ENCODE measurements at regions not wholly inside any gene's neighbourhood (a gene's known extent, or its start where the extent isn't known, plus 50 kb on each side); places are given as distances from the start of the nearest gene placed in this dataset.

DNA sequence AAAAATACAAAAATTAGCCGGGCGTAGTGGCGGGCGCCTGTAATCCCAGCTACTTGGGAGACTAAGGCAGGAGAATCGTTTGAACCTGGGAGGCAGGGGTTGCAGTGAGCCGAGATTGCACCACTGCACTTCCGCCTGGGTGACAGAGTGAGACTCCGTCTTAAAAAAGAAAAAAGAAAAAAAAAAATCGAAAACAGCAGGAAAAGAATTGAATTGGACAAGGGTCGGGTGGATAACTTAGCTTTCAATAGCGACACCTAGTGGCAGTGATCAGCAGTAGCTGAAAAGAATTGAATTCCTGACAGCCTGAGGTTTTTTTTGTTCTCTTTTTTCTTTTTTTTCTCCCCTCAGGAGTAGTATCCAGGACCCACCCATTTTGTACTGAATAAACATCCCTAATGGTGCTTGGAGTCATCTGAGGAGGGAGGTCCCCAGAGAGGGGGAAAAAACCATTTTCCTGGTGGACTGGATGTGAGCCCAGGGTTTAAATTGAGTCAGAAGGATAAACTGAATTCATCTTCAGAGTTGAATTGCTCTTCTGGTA lies 55.1 kb downstream of the CYCS start:
- ChIA-PET POLR2A (interaction anchor here (0.6 to 1.0 kb wide), 6 partner anchors 14 to 243 kb away, joined by 3 to 4 read pairs (median 4); partner anchors contain the start of gene OSBPL3), CTCF (interaction anchor here (0.6 to 1.4 kb wide), 12 partner anchors 23 to 401 kb away, joined by 3 to 34 read pairs (median 4); no protein-coding TSS in a partner anchor)
- DNase-seq: peak; percentile 73 to 76
- H3K4me1 ChIP-seq: peaks cover 4% of the 10 kb centered on the region; the same call in 1 of the 2 replicates
- peak; percentile 82 to 90 for TF ChIP-seq CTCF (IDR thresholded peaks at IDR 0.05; ENCODE audit: insufficient read depth in 1 of 2, low read depth in 1 of 2, low read length in 1 of 2, severe bottlenecking in 1 of 2, unreplicated experiment in 1 of 2)
- no peaks in the 10 kb centered on the region for H3K9me3 ChIP-seq
- no peaks in the 10 kb centered on the region for H3K27me3 Mint-ChIP-seq (ENCODE audit: insufficient read depth, unreplicated experiment)
- no peaks in the 10 kb centered on the region for H3K36me3 Mint-ChIP-seq (ENCODE audit: insufficient read depth, unreplicated experiment)
- peaks cover 10% of the 10 kb centered on the region for H3K4me1 Mint-ChIP-seq (ENCODE audit: low read depth, unreplicated experiment)
- intact Hi-C loops (cut with micrococcal nuclease; ENCODE audit: unreplicated experiment): loop anchor here (1.0 kb wide), 5 partner anchors 45 to 258 kb away; partner anchors contain the start of gene OSBPL3
- peak overlapping the region; percentile 62 for H3K4me3 Mint-ChIP-seq (ENCODE audit: unreplicated experiment)
- BruUV-seq (replicated peaks): no TSS peak
- H3K27me3 ChIP-seq (replicated peaks; ENCODE audit: control insufficient read depth, insufficient read depth, low read length): no peaks in the 10 kb centered on the region
- no peaks in the 10 kb centered on the region for H3K36me3 ChIP-seq (ENCODE audit: control insufficient read depth, insufficient read depth, low read length)
- H3K4me3 ChIP-seq (ENCODE audit: low read depth, low read length): peak overlapping the region; percentile 20
- H3K27ac Mint-ChIP-seq (ENCODE audit: unreplicated experiment): no peak overlapping the region
- no peaks in the 10 kb centered on the region for H3K9me3 Mint-ChIP-seq (ENCODE audit: unreplicated experiment)

DNA sequence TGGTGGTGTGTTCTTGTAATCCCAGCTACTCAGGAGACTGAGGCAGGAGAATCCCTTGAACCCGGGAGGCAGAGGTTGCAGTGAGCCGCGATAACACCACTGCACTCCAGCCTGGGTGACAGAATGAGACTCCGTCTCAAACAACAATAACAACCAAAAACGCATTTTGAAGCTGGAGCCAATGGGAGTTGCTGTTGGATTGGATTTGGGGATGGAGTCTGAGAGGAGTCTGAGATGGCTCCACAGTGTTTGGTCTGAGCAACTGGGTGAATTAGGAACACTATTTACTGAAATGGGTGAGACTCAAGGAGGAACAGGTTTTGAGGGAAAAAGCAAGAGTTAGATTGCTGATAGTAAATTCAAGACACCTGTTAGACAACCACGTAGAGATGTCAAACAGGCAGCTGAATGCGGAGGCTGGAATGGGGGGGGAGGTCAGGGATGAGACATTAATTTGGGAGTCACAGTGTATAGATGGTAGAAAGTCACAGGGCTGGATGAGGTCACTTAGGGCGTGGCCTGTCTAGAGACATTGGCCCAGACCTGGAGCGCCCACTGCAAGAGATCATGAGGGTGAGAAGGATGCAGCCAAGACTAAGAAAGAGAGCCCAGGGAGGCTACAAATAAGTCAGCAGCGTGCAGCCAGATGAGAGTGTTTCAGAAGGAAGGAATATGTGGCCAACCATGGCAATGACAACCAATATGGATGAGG lies 56.4 kb downstream of the CYCS start:
- no peaks in the 10 kb centered on the region for H3K27me3 Mint-ChIP-seq (ENCODE audit: insufficient read depth, unreplicated experiment)
- H3K4me1 Mint-ChIP-seq (ENCODE audit: low read depth, unreplicated experiment): peaks cover 10% of the 10 kb centered on the region
- no peaks in the 10 kb centered on the region for H3K36me3 ChIP-seq (ENCODE audit: control insufficient read depth, insufficient read depth, low read length)
- H3K4me1 ChIP-seq: peaks cover 4% of the 10 kb centered on the region; the same call in 1 of the 2 replicates
- no peak for DNase-seq
- CTCF ChIA-PET: interaction anchor here (0.6 kb wide), 1 partner anchor 236 kb away, joined by 3 read pairs; no protein-coding TSS in a partner anchor
- no peaks in the 10 kb centered on the region for H3K9me3 ChIP-seq
- POLR2A ChIA-PET: no interaction called here
- no peak overlapping the region for H3K4me3 ChIP-seq (ENCODE audit: low read depth, low read length)
- H3K27me3 ChIP-seq (replicated peaks; ENCODE audit: control insufficient read depth, insufficient read depth, low read length): no peaks in the 10 kb centered on the region
- no peak for TF ChIP-seq CTCF (IDR thresholded peaks at IDR 0.05; ENCODE audit: insufficient read depth in 1 of 2, low read depth in 1 of 2, low read length in 1 of 2, severe bottlenecking in 1 of 2, unreplicated experiment in 1 of 2)
- intact Hi-C loops (cut with micrococcal nuclease; ENCODE audit: unreplicated experiment): no loop called here
- H3K9me3 Mint-ChIP-seq (ENCODE audit: unreplicated experiment): no peaks in the 10 kb centered on the region
- peak overlapping the region; percentile 17 for H3K4me3 Mint-ChIP-seq (ENCODE audit: unreplicated experiment)
- H3K27ac Mint-ChIP-seq (ENCODE audit: unreplicated experiment): peak overlapping the region; percentile 12
- no peaks in the 10 kb centered on the region for H3K36me3 Mint-ChIP-seq (ENCODE audit: insufficient read depth, unreplicated experiment)
- no TSS peak for BruUV-seq (replicated peaks)

DNA sequence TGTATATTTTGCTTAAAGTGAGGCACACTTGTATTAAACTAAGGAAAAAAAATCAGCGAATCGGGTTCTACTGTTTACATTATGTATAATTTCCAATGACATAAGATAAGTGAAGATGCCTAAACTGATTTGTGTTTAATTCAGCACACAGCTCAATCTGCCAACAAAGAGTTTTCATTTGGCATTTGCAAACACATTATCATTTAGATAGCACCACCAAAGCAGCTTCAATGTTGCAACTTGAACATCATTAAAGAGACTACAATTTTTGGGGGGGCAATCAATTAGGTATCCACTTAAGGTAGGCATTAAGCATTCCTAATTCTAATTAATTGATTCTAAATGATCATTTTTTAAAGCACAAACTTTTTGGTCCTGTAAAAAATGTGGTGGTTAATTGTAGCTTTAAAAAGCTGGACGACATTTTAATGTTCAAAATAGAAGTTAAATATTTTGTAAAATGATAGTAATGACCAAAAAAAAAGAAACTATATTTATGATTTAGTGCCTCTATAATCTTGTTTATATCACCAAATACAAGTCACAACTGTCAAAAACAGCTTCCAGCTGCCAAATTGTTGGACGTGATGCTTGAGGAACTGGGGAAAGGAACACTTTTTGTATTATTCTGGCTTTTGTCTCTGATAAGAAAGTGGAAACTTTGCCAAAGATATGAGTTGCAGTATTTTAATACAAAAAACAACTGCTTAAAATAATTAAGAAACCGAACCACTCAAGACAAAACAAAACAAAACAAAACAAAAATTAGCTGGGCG lies 57.1 kb downstream of the CYCS start:
- H3K9me3 Mint-ChIP-seq (ENCODE audit: unreplicated experiment): no peaks in the 10 kb centered on the region
- H3K4me1 Mint-ChIP-seq (ENCODE audit: low read depth, unreplicated experiment): peaks cover 10% of the 10 kb centered on the region

More for the DNA sequence above, 57.1 kb downstream of the CYCS start:
- no peaks in the 10 kb centered on the region for H3K27me3 Mint-ChIP-seq (ENCODE audit: insufficient read depth, unreplicated experiment)
- H3K36me3 Mint-ChIP-seq (ENCODE audit: insufficient read depth, unreplicated experiment): no peaks in the 10 kb centered on the region
- DNase-seq: no peak
- Histone ChIP-seq H3K9me3 (no peaks in the 10 kb centered on the region), H3K36me3 (ENCODE audit: control insufficient read depth, insufficient read depth, low read length) (no peaks in the 10 kb centered on the region), H3K4me3 (ENCODE audit: low read depth, low read length) (no peak overlapping the region), H3K4me1 (peaks cover 4% of the 10 kb centered on the region; the same call in 1 of the 2 replicates), H3K27me3 (replicated peaks; ENCODE audit: control insufficient read depth, insufficient read depth, low read length) (no peaks in the 10 kb centered on the region)
- BruUV-seq (replicated peaks): no TSS peak
- ChIA-PET POLR2A (no interaction called here), CTCF (interaction anchor here (0.6 to 1.7 kb wide), 2 partner anchors 236 to 256 kb away, joined by 3 to 4 read pairs; no protein-coding TSS in a partner anchor)
- H3K4me3 Mint-ChIP-seq (ENCODE audit: unreplicated experiment): no peak overlapping the region
- no peak overlapping the region for H3K27ac Mint-ChIP-seq (ENCODE audit: unreplicated experiment)
- TF ChIP-seq CTCF (IDR thresholded peaks at IDR 0.05; ENCODE audit: insufficient read depth in 1 of 2, low read depth in 1 of 2, low read length in 1 of 2, severe bottlenecking in 1 of 2, unreplicated experiment in 1 of 2): no peak
- intact Hi-C loops (cut with micrococcal nuclease; ENCODE audit: unreplicated experiment): no loop called here

Data from Caco-2 (cell line).